ENCODE measurements at regions not wholly inside any gene's neighbourhood (a gene's known extent, or its start where the extent isn't known, plus 50 kb on each side); places are given as distances from the start of the nearest gene placed in this dataset.

DNA sequence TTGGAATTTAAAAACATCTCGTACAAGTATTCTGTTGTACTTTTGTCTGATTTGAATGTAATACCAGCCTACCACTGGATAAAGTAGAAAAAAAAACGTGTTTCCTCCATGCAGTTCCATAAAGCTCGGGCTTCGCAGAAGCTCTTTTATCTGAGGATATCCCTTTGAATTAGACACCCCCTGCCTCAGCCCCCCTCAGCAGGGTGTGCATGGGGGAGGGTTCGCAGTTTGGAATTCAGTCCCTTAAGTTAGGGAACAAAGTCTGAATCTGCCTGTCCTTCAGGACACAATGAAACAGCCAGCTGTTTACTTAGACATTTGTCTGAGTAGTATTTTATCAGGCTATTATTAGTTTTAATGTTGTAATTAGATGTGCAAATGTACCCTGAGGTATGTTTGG is 234.0 kb upstream of the CAND1 start (continued):
- TF ChIP-seq, protein P1, sequence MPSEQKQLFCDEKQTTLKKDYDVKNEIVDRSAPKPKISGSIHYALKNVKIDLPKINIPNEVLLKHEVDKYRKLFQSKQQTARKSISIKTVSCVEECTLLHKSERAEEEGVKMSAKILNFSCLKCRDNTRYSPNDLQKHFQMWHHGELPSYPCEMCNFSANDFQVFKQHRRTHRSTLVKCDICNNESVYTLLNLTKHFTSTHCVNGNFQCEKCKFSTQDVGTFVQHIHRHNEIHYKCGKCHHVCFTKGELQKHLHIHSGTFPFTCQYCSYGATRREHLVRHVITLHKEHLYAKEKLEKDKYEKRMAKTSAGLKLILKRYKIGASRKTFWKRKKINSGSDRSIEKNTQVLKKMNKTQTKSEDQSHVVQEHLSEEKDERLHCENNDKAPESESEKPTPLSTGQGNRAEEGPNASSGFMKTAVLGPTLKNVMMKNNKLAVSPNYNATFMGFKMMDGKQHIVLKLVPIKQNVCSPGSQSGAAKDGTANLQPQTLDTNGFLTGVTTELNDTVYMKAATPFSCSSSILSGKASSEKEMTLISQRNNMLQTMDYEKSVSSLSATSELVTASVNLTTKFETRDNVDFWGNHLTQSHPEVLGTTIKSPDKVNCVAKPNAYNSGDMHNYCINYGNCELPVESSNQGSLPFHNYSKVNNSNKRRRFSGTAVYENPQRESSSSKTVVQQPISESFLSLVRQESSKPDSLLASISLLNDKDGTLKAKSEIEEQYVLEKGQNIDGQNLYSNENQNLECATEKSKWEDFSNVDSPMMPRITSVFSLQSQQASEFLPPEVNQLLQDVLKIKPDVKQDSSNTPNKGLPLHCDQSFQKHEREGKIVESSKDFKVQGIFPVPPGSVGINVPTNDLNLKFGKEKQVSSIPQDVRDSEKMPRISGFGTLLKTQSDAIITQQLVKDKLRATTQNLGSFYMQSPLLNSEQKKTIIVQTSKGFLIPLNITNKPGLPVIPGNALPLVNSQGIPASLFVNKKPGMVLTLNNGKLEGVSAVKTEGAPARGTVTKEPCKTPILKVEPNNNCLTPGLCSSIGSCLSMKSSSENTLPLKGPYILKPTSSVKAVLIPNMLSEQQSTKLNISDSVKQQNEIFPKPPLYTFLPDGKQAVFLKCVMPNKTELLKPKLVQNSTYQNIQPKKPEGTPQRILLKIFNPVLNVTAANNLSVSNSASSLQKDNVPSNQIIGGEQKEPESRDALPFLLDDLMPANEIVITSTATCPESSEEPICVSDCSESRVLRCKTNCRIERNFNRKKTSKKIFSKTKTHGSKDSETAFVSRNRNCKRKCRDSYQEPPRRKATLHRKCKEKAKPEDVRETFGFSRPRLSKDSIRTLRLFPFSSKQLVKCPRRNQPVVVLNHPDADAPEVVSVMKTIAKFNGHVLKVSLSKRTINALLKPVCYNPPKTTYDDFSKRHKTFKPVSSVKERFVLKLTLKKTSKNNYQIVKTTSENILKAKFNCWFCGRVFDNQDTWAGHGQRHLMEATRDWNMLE (tag by site-specific recombination; conservative IDR thresholded peaks at IDR 0.05; ENCODE audit: low read depth) = no peak
- TF ChIP-seq, protein P2, sequence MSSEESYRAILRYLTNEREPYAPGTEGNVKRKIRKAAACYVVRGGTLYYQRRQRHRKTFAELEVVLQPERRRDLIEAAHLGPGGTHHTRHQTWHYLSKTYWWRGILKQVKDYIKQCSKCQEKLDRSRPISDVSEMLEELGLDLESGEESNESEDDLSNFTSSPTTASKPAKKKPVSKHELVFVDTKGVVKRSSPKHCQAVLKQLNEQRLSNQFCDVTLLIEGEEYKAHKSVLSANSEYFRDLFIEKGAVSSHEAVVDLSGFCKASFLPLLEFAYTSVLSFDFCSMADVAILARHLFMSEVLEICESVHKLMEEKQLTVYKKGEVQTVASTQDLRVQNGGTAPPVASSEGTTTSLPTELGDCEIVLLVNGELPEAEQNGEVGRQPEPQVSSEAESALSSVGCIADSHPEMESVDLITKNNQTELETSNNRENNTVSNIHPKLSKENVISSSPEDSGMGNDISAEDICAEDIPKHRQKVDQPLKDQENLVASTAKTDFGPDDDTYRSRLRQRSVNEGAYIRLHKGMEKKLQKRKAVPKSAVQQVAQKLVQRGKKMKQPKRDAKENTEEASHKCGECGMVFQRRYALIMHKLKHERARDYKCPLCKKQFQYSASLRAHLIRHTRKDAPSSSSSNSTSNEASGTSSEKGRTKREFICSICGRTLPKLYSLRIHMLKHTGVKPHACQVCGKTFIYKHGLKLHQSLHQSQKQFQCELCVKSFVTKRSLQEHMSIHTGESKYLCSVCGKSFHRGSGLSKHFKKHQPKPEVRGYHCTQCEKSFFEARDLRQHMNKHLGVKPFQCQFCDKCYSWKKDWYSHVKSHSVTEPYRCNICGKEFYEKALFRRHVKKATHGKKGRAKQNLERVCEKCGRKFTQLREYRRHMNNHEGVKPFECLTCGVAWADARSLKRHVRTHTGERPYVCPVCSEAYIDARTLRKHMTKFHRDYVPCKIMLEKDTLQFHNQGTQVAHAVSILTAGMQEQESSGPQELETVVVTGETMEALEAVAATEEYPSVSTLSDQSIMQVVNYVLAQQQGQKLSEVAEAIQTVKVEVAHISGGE (tag by site-specific recombination; conservative IDR thresholded peaks at IDR 0.05; ENCODE audit: low read depth) = no peak
- no peak for TF ChIP-seq ZNF561 (tag by site-specific recombination; IDR thresholded peaks at IDR 0.05; ENCODE audit: borderline replicate concordance)
- TF ChIP-seq ZNF132 (tag by site-specific recombination; IDR thresholded peaks at IDR 0.05; ENCODE audit: borderline replicate concordance) = no peak
- no peak for TF ChIP-seq ZNF776 (tag by site-specific recombination; IDR thresholded peaks at IDR 0.05; ENCODE audit: borderline replicate concordance)

DNA sequence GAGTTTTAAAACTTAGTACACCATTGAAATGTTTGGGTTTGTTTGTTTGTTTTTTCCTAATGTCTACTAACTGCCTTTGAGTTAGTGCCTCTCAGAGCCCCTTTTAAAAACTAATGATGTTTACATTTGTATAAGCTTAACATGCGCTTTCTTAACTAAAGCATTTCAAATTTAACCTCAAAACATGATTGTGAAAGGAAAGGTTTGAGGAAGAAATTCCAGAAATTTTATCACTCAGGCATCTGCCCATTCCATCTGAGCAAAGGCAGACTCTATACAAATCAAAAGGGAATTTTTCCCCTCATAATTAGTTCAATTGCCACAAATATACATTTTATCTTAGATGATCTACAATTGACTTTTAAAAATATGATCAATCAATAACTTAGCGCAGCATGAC is 230.7 kb upstream of the CAND1 start:
- no peaks in the 10 kb centered on the region for H3K36me3 ChIP-seq (ENCODE audit: control insufficient read depth in 2 of 2, insufficient read depth in 1 of 2, low read length in 2 of 2)
- peaks cover 37% of the 10 kb centered on the region for H3K4me1 ChIP-seq (ENCODE audit: control insufficient read depth, insufficient read depth, low read length)
- CTCF ChIA-PET = no interaction called here
- H3K9me3 ChIP-seq (ENCODE audit: control insufficient read depth, insufficient read depth, low read depth, low read length) = no peaks in the 10 kb centered on the region
- POLR2A ChIA-PET = no interaction called here
- H3K4me3 ChIP-seq (ENCODE audit: low read depth, low read length) = no peak overlapping the region
- no peak for TF ChIP-seq EGR2 (tag by site-specific recombination; IDR thresholded peaks at IDR 0.05; ENCODE audit: low read depth)
- TF ChIP-seq, protein P3, sequence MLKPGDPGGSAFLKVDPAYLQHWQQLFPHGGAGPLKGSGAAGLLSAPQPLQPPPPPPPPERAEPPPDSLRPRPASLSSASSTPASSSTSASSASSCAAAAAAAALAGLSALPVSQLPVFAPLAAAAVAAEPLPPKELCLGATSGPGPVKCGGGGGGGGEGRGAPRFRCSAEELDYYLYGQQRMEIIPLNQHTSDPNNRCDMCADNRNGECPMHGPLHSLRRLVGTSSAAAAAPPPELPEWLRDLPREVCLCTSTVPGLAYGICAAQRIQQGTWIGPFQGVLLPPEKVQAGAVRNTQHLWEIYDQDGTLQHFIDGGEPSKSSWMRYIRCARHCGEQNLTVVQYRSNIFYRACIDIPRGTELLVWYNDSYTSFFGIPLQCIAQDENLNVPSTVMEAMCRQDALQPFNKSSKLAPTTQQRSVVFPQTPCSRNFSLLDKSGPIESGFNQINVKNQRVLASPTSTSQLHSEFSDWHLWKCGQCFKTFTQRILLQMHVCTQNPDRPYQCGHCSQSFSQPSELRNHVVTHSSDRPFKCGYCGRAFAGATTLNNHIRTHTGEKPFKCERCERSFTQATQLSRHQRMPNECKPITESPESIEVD (tag by site-specific recombination; IDR thresholded peaks at IDR 0.05) = 0 out of 2 replicates have a peak, but pooled peaks have one; percentile 13
- TF ChIP-seq ZNF837 (tag by site-specific recombination; IDR thresholded peaks at IDR 0.05) = no peak
- H3K27ac ChIP-seq (ENCODE audit: extremely low read depth, low read depth, low read length) = no peak overlapping the region

DNA sequence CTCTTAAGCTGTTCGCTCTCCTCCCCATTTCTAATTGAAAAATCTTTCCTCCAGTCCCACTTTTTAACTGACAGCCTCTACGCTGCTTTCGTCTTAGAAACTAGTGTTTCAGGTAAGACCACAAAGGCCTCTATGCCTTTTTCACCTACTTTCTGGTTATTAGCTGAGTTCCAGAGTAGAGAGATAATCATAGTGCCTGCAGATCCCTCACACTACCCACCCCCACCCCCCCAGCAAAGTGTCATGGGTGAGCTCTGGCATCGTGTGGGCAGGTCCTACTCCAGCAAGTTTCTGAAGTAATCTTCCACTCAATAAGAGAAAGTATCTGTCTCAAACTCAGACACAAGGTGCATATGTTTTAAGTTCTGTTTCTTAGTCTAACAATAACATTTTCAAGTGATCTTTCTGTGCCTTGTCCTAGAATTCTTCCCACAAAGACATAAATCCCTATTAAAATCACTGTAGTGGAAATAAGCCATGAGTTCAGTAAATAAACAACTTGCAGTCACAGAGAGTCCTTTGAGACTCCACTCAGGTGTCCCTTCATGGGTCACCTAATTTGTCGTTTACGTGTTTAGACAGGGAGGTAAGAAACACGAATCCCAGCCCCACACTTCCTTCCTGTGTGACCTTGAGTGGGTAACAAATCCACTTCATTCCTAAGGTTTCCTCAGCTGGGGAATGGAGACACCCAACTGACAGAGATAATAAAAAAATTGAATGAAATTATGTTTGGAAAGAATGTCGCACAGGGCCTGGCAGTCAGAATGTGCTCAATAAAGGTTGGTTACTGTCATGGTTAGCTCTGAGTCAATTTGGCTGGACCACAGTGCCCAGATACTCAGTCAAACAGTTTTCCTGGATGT is 228.9 kb upstream of the CAND1 start:
- CTCF ChIA-PET = interaction anchor here (0.7 to 1.8 kb wide), 2 partner anchors 15 to 16 kb away, joined by 3 to 5 read pairs; no protein-coding TSS in a partner anchor
- Histone ChIP-seq H3K4me3 (ENCODE audit: low read depth, low read length) (no peak overlapping the region), H3K9me3 (ENCODE audit: control insufficient read depth, insufficient read depth, low read depth, low read length) (no peaks in the 10 kb centered on the region), H3K27ac (ENCODE audit: extremely low read depth, low read depth, low read length) (peak overlapping the region; percentile 73), H3K36me3 (ENCODE audit: control insufficient read depth in 2 of 2, insufficient read depth in 1 of 2, low read length in 2 of 2) (no peaks in the 10 kb centered on the region), H3K4me1 (ENCODE audit: control insufficient read depth, insufficient read depth, low read length) (peaks cover 54% of the 10 kb centered on the region)
- POLR2A ChIA-PET = no interaction called here
- no peak for TF ChIP-seq KLF8 (tag by site-specific recombination; IDR thresholded peaks at IDR 0.05)
- no peak for TF ChIP-seq ZNF211 (tag by site-specific recombination; IDR thresholded peaks at IDR 0.05; ENCODE audit: low read depth)
- no peak for TF ChIP-seq ZNF48 (tag by site-specific recombination; IDR thresholded peaks at IDR 0.05)
- TF ChIP-seq, protein P4, sequence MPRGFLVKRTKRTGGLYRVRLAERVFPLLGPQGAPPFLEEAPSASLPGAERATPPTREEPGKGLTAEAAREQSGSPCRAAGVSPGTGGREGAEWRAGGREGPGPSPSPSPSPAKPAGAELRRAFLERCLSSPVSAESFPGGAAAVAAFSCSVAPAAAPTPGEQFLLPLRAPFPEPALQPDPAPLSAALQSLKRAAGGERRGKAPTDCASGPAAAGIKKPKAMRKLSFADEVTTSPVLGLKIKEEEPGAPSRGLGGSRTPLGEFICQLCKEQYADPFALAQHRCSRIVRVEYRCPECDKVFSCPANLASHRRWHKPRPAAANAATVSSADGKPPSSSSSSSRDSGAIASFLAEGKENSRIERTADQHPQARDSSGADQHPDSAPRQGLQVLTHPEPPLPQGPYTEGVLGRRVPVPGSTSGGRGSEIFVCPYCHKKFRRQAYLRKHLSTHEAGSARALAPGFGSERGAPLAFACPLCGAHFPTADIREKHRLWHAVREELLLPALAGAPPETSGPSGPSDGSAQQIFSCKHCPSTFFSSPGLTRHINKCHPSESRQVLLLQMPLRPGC (tag by site-specific recombination; IDR thresholded peaks at IDR 0.05) = peak; percentile 63
- no peak for TF ChIP-seq ZNF600 (tag by site-specific recombination; IDR thresholded peaks at IDR 0.05)
- TF ChIP-seq SP2 (tag by site-specific recombination; IDR thresholded peaks at IDR 0.05) = no peak
- TF ChIP-seq ZSCAN16 (tag by site-specific recombination; IDR thresholded peaks at IDR 0.05) = no peak
- no peak for TF ChIP-seq ZNF548 (tag by site-specific recombination; IDR thresholded peaks at IDR 0.05)
- peak; percentile 63; the same call in 1 of the 2 replicates for TF ChIP-seq OVOL3 (tag by site-specific recombination; IDR thresholded peaks at IDR 0.05)
- no peak for TF ChIP-seq ZNF311 (tag by site-specific recombination; IDR thresholded peaks at IDR 0.05; ENCODE audit: borderline replicate concordance)
- TF ChIP-seq ZNF132 (tag by site-specific recombination; IDR thresholded peaks at IDR 0.05; ENCODE audit: borderline replicate concordance) = no peak
- TF ChIP-seq ZNF561 (tag by site-specific recombination; IDR thresholded peaks at IDR 0.05; ENCODE audit: borderline replicate concordance) = peak; percentile 62; the same call in 1 of the 2 replicates
- 0 out of 2 replicates have a peak, but pooled peaks have one; percentile 20 for TF ChIP-seq GFI1B (tag by site-specific recombination; IDR thresholded peaks at IDR 0.05)
